Activated CD4-positive, alpha-beta T cell treated with anti-CD3 and anti-CD28 coated beads, Interleukin-2, amount 50 U/mL, for 48 hours (primary cell): ENCODE measurements at regions not wholly inside any gene's neighbourhood (a gene's known extent, or its start where the extent isn't known, plus 50 kb on each side); places are given as distances from the start of the nearest gene placed in this dataset.

Experiments
- DNase-seq, 2 experiments: peaks; one replicate each; pipeline ENCODE4 v3.0.0-alpha.2; 2020

DNA sequence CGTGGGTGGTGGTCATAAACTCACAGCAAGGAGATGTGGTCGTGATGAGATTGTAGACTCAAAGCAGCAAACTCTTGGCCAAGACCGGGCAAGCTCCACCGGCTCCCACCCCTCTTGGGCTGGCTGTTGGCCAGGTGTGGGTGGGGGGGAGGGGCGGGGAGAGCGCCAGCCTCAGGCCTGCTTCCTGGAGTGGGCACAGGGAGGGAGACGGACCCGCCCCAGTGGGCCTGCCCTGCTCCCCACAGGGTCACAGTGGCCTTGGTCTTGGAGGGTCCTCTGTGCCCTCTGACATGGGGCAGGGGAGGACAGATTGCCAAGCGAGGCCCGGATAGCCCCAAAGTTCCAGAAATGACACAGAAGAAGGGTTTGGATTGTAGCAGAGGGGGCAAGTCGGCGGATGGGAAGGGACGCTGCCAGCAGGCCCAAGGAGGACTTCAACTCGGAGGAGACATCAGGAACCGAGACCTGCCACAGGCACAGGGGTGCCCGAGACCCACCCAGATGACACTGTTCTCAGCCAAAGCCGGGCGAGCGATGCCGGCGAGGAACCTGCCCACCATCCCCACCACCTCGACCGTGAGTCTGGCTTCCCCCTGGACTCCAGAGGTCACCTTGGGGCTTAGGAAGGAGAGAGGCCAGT, 85.4 kb upstream of the ACTRT2 start:
- DNase-seq = no peak

DNA sequence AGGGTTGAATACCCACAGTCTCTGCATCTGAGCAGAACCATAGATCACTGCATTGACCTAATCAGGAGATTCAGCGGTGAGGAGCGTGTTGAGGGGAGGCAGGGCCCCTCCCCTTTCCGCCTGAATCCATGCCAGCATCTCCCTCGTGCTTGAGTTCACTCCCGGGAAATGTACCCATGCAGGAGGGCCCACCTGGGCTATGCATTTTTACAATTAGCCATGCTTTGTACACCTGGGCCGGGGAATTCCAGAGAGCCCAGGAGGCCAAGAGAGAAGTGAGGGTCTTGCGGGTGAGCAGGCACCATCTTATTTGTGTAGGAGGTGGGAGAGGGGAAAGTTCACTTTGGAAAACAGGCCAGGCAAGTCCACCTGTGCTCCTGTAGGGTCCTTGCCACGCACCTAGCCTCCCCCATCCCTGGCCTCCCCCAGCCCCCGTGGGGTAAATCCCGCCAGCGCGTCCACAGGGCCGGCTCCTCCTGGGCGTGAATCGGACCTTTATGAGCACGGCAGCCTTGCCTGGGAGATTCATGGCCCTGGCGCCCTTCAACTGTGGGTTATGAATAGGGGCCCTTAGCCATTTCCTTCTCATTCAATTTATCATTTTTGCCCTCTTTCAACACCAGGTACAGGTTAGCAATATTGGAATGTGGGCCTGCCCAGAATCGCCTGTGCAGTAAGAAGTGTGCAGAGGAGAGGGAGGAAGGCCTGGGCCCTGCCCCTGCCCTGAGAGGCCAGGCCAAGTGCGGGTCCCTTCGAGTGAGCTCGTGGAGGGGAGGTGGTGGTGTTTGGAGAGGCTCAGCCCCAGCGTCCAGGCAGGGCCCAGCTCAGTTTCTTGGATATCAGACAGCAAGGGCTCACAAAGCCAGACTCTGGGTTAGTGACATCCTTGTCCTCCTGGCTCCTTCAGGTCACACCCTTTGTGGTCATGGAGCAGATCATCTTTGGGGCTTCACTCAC, 84.4 kb upstream of the ACTRT2 start:
- DNase-seq = no peak

DNA sequence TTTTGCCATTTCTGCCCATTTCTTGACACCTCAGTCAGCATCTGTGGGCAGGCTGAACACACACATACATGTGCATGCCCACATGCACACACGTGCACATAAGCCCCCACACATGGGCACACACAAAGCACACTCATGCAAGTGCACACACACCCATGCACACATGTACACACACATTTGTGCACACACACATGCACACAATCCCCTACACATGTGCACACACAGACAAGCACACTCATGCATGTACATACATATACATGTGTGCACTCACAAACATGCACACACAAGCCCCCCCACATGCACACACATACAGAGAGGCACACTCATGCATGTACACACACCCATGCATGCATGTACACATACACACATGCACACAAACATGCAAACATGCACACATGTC, 83.5 kb upstream of the ACTRT2 start:
- DNase-seq = no peak

DNA sequence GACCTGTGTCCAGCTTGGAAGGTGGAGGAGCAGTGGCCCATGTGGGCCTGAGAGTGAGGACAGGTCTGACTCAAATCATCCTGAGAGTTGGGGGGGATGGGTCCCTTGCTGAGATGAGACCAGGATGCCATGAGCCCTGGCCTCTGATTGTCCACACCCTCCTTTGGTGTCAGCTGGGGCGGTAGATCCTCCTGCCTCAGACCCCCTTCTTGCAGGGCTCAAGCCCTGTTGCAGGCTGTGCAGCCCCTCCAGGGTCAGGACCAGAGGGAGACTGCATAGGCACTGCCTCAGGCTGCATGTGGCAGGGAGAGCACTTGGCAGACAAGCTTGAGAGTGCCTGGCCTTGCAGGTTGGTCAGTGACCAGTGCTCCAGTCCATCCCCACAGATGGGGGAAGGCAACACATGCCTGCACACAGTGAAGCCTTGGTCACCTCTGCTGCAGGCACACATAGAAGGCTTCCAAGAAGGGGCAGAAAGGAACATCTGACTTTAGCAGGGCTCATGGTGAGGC, 82.2 kb upstream of the ACTRT2 start:
- DNase-seq = no peak

DNA sequence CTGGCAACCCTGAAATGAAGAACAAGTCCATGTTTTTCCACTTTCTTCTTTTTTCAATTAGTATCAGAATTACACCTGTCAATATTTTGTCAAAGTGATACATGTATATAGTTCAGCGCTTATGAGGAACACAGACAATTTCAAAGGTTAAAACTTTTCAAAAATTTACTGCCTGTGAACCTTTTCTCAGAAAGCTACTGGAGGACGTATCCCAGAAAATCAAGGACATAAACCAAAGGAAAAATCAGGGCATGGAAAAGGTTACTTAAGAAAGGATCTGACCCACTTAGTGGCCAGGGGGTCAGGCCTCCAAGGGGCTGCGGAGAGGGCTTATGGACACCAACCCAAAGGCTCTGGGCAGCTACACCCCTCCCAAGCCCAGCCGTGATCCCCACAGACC, 81.1 kb upstream of the ACTRT2 start:
- DNase-seq = no peak

DNA sequence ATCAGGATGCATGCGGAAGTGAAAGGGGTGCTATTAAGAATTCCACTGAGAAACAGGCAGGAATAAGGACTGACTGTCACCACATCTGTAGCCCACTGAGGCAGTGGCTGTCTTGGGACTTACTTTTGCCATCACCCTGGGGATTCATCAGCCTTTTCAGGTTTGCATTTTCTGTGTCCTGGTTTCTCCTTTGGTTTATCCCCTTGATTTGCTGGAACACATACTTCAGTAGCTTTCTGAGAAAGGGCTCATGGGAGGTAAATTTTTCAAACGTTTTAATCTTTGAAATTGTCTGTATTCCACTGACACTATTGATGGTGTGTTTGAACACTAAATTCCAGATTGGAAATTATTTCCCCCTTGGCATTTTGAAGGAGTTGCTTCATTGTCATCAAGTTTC, 80.2 kb upstream of the ACTRT2 start:
- DNase-seq = no peak

DNA sequence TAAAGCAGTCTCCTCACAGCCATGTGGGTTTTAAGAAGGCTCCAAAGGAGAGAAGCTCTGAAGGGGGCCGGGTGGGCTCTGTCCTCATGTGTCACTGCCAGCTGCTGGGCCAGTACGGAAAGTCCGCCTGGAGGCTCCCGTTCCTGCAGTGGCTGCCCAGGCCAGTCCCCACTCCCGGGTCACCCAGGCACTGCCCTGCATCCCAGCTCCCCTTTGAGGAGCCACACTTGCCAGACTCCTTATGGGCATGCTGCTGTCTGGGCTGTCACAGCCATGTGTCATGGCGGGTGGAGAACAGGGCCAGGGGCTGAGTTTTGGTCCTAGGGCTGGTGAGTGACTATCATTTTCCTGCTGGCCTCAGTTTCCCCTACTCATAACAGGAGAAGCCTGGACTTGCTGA, 79.4 kb upstream of the ACTRT2 start:
- no peak for DNase-seq

DNA sequence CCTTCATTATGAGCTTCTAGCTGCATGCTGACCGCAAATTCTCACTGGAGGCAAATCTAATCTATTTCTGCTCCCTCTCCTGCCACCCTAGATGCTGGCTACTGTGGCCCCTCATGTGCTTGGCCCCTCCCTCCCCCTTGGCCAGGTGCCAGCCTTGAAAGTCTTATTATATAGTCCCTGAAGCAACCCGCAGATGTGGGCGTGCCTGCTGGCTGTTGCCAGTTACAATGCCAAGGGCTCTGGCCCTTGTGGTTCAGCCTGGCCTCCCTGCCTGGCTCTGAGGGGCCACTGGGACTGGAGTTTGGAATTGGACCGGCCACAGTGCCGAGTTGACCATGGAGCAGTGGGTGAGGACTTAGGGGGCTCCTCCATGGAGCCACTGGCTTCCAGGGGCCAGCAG, 78.9 kb upstream of the ACTRT2 start:
- no peak for DNase-seq

DNA sequence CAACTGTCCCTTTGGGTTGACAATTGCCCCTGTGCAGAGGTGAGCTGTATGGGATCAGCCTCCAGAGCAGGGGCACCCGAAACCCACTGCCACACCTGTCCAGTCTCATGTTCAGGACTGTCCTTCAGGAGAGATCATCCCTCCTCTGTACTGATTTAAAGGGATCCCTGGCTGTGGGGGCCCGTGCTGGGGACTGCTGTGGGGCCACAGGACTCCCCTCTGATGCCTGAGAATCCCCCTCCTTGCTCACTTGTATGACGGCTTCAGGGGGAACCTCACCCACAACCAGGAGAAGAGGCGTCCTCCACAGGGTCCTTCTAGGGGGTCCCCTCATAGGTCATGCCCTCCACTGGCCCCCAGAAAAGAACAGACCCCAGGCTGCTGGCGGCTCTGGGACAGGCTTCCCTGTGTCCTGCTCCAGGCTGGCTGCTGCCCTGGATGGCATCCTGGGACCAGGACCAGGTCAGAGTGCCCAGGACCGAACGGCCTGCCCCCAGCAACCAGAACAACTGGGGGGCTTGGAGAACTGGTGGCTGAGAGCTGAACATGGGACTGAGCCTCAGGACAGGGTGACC, 77.5 kb upstream of the ACTRT2 start:
- no peak for DNase-seq

DNA sequence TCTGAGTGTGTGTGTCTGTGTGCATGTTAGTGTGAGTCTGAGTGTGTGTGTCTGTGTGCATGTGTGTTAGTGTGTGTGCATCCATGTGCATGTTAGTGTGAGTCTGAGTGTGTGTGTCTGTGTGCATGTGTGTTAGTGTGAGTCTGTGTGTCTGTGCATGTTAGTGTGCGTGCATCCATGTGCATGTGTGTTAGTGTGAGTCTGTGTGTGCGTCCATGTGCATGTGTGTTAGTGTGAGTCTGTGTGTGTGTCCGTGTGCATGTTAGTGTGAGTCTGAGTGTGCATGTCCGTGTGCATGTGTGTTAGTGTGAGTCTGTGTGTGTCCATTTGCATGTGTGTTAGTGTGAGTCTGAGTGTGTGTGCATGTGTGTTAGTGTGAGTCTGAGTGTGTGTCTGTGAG, 76.6 kb upstream of the ACTRT2 start:
- no peak for DNase-seq

DNA sequence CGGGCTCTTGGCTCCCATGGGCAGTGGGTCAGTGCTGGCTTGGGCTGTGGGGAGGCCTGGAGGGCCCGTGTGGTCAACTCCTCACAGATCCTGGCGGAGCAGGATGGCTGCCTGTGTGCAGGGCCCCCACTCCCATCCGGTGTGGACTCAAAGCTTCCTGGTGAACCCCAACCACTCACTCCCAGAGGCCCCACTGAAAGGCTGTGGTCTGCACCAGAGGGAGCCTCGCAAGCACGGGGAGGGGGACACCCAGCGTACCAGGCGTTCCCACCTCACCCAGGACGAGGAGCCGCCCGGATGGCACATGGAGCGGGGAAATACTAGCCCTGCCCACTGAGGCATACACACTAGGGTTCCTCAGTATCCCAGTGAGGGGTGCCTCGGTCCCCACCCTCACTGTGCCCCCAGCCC, 75.4 kb upstream of the ACTRT2 start:
- DNase-seq = no peak

DNA sequence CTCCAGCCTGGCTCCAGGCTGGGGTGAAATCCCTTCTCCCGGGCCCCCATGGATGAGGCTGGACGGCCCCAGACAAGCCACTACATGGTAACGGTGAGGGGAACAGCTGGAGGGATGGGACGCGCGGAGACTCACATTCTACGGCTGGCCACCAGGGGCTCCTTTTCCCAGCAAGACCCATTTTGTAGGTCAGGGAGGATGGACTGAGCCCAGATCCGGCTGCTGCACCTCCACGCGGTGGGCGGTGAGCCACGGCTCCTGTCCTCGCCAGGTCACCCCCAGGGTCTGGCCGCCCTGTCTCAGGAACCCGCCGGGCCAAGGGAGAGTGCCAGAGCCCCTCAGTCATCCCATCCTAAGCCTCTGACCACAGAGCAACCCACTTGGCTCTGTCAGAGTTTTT, 75.0 kb upstream of the ACTRT2 start:
- no peak for DNase-seq

DNA sequence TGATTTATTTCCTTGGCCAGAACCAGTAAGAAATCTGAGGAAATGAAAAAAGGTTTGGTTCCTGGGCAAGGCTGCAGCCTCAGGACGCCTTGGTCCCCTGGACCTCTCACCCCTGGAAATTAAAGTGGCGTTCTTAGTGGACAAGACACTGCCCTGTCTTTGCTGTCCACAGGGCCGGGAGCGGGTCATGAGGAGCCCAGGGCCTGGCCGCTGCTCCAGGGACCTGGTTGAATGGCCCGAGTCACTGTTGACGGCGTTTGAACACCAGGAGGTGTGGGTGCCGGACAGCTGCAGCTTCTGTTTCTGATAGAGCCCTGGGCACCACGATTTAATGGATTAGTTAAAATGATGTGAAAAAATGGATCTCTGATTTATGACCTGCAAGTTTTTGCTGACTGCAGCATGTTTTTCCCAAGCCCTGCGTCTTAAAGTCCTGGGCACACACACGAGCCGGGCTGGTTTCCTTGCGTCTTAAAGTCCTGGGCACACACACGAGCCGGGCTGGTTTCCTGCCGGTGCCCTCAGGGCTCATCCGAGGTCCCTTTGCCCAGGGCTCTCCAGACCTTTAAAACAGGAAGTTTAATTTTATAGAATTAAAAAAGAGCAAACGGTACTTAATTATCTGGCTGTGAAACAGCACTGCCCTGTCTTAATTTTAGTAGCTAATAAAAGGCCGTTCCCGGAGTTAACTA, 74.1 kb upstream of the ACTRT2 start:
- no peak for DNase-seq

DNA sequence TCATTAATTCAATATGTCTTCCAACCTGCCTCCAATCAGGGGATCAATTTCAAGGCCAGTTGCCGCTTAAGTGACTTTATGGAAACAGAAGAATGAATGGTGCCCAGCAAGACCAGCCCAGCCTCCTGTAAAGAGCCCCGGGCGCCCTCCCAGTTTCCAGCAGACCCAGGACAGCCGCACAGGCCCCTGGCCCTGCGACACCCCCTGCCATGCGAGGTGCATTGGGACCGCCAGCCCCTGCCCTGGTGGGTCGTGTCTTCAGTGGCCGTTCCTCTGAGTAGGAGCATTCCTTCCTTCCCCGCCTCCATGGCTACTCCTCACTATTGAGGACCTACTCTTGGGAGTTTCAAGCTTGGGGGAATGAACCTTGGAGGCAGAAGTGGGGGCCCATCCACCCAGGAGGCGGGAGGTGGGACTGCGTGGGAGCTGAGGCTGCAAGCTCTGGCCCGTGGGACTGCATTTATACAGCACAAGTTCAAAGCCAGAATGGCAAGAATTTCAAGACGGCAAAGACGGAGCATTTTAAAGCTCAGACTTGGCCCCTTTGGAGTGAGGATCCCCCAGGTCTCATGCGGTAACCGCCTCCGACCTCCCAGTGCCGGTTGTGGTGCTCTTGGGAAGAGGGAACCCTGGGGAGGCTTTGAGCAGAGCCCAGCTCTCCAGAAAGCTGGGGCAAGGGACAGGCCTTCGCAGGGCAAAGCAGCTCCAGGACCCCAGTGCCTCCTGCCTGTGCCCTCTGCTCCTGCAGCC, 73.1 kb upstream of the ACTRT2 start:
- DNase-seq = no peak

DNA sequence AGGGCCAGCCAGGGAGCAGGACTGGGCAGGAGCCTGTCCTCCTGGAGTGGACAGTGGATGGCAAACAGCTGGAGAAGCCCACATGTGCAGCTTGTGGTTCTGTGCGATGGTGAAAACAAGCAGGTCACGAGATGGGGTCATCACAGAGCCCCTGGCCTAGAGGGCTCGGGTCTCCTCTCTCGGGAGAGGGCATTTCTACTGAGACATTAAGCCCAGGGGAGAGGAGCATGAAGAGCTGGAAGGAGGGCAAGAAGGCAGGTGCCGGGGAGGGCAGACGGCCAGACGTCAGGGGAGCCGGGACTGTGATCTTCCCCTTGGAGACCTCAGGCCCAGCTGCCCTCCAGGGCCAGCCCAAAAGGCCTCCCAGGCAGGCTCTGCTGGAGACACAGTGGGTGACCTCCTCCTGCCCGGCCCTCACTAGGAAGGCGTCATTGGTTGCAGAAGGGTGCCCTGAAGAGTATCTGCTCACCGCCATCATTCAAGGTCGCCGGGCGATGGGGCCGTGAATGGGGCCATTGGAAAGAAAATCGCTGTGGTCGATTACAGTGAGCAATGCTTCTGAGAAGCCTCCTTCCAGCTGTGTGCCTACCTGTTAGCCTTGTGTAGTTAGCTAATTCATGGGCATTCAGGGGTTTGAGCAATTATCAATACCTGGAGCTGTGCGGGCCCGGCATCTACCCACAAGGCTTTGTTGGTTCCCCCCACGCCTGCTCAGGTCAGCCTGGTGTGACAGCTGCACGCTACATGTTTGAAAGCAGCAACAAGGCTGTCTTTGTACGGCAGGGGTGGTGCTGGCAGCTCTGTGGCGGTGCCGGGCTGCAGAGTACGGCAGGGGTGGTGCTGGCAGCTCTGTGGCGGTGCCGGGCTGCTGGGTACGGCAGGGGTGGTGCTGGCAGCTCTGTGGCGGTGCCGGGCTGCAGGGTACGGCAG, 72.3 kb upstream of the ACTRT2 start:
- no peak for DNase-seq

DNA sequence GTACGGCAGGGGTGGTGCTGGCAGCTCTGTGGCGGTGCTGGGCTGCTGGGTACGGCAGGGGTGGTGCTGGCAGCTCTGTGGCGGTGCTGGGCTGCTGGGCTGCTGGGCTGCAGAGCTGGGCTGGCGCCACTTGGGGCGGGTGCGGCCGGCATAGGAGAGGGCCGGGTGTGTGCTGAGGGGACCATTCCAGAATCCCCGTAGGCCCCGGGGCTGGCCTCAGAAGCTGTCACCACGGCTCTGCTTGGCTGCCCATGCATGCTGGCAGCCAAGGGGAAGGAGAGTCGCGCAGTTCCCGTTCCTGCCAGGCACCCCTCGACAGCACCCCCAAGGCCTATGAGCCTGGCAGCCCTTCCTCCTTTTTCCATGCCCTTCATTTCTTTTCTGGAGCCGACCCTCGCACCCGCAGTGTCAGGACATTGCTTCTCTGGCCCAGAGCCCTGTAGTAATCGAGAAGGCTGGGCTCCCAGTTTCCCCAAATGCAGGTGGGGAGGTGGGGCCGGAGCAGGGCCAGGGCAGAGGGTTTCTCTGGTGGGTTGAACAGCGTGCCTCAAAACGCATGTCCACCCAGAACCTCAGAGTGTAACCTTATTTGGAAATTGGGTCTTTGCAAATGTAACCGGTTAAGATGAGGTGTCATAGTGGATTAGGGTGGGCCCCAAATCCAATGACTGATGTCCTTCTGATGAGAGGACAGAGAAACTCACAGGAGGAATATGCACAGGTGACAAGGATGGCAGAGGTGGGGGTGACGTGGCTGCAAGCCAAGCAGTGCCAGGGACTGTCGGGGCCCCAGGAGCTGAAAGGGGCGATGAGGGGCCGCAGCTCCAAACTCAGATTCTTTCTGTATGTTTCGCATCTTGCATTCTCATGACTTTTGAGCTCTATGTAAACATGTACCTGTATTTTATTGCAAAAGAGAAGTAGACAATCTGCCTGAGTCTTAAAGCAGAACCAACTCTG, 71.0 kb upstream of the ACTRT2 start:
- DNase-seq = no peak

DNA sequence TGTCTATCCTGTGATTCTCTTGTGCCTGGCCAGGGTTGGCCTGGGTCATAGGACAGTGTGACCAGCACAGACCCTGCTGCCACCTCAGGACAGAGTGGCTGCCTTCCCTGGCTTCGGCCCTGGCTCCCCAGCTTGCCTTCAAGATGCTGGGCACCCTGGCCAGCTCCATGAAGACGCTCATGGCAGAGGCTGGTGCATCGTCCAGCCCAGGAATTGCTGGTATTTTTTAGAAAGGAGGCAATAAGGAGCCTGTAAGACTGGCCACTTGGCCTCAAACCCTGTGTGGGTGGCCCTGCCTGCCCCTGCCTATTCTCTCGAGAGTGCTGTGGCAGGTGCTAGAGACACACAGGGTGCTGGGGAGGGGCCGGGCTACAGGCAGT, 70.4 kb upstream of the ACTRT2 start:
- no peak for DNase-seq

DNA sequence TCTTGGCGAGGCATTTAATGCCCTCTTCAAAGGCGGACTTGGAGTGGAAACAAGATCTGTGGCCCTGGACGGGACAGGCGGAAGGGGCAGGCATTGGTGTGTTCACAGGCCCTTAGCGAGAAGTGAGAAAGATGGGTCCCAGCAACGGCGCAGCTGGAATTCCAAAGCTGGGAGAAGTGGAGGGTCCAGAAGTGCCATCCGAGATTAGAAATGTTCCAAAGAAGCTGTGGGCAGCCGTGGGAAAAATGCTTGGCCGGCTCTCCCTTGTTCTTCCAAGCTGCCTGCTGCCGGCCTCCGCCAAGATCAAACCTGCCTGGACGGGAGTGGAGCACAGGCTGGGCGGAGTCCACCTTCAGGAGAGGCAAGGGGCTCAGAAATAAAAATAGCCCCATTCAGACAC, 69.4 kb upstream of the ACTRT2 start:
- no peak for DNase-seq

DNA sequence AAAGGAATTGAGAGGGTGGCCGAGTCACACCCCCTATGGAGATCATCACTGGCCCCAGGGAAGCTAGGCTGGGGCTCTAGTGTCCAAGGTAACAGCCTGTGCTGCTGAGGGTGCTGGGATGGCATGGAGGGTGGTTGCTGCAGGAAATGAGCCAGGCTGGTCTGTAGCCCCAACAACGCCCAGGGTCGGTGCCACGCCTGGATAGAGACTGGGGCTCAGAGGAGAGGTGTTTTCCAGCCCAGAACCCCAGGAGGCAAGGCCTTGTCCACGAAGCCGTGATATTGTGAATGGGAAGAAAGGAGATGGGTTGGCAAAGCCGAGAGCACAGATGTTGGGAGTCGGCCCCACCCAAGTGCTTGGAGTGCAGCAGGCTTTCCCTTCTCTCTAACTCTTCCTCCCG, 68.9 kb upstream of the ACTRT2 start:
- no peak for DNase-seq

DNA sequence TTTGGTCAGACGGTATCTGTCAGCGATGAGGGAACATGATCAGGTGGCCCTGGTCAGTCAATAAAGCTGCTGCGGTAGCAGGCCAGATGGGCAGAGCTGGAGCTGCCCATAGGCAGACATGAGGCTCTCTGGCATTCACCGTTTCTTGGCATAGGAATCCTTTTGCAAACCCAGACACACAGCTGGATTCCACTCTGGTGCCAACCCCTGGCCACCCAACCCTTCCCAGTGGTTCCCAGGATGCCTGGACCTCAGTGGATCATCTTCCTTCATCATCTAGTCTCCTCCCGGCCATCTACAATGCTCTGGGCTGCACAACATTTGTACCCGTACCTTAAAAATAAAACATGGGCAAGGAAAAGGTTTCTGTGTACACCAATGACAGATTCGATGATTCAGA, 68.3 kb upstream of the ACTRT2 start:
- no peak for DNase-seq
